HG02642 (cell line): ENCODE measurements at regions not wholly inside any gene's neighbourhood (a gene's known extent, or its start where the extent isn't known, plus 50 kb on each side); places are given as distances from the start of the nearest gene placed in this dataset.

Source experiments
- ATAC-seq: cut with Tn5 transposase; IDR thresholded peaks from one replicate; pipeline ENCODE4 v1.9.1; 2021; ENCODE audit warnings: mild to moderate bottlenecking; ENCODE audit not compliant: unreplicated experiment, poor library complexity

DNA sequence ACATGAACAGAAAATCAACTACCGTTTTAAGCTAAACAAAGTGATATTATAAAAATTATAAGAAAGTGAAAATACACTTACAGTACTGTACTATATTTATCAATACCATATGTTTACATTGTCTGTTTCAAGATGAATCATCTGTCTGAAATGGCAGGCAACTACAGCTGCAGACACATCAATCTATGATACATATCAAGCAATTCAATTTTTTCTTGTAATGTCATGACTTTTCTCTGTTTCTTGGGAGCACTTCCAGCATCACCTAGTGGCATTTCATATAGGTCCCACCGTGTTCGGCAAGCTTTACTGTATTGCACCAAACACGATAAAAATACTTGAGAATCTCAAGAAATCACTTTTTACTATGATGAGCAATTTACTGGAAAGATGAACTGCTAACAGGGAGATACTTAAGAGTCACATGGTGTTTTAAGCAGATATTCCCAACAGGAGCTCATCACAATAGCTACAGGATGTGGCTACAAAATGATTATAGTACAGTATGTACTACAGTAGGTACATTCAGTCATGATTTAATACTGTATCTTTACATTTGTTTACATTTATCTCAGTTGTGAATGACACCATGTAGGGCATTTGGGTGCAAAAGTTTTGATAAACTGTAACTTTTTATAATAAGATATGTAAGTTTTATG lies 207.4 kb downstream of the ADAM29 start:
- no peak for ATAC-seq

DNA sequence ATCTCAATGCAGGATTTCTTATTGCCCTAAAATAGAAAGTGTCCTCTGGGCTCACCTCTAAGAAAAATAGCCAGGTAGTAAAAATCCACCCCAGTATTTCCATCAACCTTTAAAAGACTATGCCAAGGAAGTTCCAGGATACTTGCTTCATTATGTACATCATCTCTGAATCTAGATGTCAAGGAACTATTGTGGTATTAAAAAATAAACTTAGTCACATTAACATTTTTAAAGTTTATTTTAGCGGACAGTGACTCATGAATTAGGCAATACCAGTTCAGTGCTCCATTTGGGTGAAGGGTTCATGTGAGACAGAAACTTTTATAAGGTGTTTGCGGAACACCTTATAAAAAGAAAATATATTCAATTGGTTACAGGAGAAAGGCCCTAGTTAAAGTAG lies 209.2 kb downstream of the ADAM29 start:
- ATAC-seq: no peak

DNA sequence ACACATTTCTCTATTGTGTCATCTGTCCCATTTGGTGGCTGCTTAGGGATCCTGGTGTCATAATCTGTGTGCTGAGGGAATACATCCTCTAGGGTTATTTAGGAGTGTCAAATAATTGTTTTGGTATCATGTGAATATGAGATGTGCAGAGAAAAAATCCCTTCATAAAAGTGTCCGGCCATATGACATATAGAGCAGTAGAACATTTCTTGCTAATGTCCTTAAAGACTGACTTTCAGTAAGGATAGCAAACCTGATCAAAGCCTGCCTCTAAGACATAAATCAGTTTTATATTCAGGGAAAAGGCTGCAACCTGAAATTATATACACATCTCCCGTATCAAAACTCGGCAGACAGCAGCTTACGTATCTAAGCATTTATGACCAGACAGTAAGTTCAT lies 211.6 kb downstream of the ADAM29 start:
- ATAC-seq: no peak

DNA sequence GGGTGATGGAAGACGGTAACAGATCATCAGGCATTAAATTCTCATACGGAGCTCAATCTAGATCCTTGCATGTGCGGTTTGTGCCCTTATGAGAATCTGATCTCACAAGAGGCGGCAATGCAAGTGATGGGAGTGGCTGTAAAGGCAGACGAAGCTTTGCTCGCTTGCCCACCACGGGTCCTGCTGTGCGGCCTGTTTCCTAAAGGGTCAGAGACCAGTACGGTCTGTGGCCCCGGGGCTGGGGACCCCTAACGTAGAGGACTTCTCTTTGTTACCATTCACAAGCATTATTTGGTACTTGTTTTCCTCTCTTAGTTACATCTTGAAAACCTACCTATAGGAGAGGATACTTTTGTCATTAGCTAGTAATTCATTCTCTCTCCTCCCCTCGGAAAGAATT lies 221.0 kb downstream of the ADAM29 start:
- no peak for ATAC-seq

DNA sequence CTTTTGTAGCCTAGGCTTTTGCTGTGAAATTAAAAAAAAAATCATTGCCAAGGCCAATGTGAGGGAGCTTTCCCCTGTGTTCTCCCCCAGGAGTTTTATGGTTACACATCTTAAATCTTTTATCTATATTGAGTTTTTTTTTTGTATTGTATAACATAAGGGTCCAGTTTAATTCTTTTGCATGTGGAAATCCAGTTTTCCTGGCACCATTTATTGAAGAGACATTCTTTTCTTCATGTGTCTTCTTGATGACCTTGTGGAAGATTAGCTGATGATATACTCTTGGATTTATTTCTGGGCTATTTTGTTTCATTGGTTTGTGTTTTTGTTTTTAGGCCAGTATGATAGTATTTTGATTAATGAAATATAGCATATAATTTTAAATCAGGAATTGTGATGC lies 225.0 kb downstream of the ADAM29 start:
- ATAC-seq: no peak

DNA sequence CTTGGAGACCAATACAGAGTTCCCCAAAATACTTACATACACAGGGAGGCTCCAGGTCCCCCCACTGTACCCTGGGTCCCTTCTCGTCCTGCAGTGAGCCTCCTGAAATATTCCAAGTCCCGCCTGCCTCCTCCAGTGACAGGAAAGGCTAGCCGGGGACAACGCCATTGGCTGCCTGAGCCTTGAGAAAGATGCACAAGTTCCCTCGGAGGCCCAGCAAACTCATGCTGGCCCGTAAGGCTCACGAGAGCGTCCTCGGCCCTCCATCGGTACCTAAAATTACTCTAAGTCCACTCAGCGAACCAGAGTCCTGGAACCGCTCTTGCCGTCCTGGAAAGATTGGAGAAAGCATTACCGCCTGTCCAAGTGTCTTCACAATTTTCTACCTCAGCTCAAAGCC lies 228.6 kb downstream of the ADAM29 start:
- ATAC-seq: no peak

DNA sequence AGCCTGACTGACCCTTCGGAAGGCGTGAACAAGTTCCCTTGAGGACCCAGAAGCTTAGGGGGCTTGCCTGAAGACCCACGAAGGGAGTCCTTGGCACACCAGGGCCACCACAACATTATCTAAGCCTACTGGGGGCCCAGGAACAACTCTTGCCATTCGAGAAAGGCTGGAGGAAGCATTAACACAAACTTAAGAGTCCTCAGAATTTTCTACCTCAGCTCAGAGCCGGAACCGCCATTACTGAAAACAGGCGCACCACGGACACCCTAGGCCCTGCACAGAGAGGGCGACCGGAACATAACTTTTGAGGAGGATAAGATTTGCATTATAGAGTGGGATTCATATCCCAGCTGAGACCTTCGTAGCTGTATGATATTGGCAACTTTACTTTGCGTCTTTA lies 229.1 kb downstream of the ADAM29 start:
- no peak for ATAC-seq

DNA sequence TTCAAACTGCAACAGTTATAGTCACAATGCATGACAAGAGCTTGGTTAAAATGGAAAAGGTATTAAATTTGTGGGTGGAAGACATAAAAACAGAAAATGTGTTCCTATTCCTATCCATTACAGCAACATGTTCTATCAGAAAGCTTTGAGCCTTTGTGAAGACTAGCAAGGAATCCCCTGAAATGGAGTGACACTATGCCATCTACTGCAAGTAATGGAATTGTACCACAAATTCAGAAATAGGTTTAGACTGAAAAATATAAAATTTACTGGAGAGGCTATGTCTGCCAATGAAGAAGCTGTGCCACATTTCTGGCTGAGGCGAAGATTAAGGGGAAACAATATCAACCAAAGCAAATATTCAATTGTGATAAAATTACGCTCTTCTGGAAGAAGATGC lies 247.9 kb downstream of the ADAM29 start:
- ATAC-seq: no peak

DNA sequence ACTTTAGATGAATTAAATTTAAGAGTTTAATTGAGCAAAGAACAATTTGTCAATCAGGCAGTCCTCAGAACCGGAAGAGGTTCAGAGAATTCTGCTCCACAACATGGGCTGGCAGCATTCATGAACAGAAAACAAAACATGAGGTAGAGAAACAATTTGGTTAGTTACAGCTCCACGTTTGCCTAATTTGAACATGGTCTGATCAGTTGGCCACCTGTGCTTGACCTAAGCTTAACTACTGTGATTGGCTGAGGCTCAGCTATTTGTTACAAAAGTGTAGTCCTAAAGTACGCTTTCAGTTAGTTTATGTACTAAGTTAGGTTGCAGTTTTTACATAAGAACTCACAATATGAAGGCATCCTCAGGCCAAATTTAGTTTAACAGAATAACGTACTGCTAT lies 258.6 kb downstream of the ADAM29 start:
- ATAC-seq: no peak

DNA sequence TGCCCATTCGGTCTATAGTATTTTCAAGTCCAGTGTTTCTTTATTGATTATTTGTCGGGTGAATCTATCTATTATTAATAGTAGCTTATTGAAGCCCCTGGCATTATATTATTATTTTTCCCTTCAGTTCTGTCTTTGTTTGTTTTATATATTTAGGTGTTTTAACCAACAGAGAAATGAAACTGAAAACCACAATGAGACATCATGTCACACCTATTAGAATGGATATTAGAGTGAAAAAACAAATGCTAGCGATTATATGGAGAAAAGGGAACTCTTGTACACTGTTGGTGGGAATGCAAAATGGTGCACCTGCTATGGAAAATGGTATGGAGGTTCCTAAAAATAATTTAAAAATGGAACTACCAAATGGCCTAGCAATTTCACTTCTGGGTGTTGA lies 272.5 kb downstream of the ADAM29 start:
- no peak for ATAC-seq

DNA sequence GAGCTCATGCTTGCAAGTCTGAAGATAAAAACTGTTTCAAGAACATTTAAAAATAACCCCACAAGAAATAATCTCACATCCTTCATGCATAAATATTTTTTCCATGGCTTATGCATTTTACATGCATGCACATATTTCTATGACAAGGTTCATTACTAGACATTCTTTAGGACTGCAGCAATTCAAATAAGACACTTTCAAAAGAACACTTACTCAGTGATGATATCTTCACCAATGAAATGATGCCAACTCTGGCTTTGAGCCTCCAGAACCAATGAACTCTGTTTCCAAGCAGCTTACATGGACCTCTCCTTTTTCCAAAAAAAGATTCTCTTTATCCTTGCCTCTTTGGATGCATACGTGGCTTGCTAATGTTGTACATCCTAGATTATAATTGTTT lies 279.9 kb downstream of the ADAM29 start:
- ATAC-seq: no peak

DNA sequence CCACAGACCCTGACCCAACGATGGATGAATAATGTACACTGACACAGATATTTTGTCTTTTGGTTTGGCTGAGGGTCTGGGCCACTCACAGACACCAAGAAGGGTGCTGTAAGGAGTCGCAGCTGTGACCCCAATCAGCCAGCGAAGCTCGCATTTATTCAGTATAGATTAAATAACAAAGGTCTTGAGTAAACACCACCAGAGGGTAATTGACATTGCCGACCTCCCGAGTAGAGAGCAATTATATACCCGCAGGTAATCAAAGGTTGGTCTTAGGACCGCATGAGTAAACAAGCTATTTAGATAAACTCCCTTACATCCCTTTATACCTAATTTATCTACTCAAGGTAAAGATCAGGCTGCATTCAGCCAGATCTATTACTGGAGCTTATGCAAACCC lies 297.1 kb downstream of the ADAM29 start:
- no peak for ATAC-seq

DNA sequence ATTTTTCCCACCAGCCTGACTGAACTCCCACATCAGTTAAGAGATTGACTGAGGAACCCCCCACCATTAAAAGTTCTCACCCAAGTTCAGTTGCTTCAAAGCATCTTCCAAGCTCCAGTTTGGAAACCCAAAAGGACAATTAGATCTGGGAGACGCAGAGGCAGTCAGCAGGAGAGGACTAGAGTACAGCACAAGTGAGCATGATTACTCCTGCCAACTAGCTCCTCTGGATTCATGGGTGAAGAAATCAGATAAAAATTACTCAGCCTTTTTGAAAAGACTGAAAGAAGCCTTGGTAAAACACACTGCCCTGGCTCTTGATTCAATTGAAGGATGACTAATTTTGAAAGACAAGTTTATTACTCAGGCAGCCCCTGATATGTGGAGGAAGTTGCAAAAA lies 297.5 kb downstream of the ADAM29 start:
- no peak for ATAC-seq

DNA sequence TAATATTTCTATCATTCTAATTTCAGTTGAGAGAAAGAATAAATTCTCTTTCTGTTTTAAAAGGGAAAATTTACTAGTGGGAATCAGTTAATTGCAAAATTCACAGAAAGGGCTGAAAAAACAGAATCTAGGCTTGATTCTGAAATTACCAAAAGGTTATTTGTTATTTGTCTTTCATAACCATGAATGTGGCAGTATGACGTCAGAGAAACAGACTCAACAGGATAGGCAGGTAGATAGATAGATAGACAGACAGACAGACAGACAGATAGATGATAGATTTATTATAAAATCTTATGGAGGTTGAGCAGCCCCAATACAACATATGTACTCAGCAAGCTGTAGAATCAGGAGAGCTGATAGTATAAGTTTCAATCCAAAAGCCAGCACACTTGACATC lies 311.0 kb downstream of the ADAM29 start:
- no peak for ATAC-seq

DNA sequence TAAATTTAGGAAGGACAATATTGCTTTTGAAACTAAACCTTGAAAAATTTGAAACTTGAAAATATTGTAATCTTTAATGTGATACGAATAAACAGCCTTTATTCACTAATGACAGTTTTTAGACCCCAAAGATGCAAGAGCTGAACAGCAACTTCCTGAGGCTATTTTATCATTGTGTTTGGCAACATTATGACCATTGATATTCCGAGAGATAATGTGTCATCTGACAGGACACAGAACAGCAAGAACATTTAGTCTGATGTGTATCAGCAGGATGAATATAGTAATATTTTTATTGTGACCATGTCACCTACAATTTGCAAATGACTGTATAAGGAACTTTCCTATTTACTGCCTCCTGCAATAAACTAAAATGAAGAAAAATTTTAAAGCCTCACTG lies 316.0 kb downstream of the ADAM29 start:
- ATAC-seq: no peak

DNA sequence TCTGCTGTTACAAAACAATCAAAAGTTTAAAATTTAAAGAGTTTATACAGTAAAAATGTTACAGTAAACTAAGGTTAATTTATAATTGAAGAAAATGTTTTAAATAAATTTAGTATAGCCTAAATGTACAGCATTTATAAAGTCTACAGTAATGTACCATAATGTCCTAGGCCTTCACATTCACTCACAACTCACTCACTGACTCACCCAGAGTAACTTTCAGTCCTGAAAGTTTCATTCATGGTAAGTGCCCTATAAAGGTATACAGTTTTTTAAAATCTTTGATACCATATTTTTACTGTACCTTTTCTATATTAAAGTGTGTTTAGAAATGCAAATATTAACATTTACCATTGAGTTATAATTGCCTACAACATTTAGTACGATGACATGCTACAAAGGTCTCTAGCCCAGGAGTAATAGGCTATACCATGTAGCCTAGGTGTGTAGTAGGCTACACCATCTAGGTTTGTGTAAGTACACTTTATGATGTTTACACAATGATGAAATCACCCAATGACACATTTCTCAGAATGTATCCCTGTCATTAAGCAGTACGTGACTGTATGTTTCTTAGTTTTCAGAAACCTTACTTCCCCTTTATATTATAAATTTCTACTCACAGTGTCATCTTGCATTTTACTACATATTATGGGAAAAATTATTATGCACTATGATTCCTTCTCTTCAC lies 320.8 kb downstream of the ADAM29 start:
- ATAC-seq: no peak

DNA sequence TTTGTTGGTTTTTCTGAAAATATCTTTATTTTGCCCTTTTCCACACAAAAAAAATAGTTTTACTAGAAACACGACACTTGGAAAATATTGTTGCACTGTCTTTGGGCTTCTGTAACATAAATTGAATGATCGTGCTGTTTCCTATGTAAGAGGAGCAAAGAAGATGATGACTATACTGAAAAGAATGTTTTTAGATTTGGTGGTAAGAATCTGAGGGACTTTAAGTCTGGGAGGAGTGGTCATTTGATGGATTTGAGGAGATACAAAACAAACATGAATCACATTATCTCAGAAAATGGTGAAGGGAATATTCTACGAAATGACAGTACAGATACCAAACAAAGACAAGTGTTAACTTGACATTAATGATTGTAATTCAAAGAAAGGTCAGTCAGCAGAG lies 328.8 kb downstream of the ADAM29 start:
- ATAC-seq: no peak

DNA sequence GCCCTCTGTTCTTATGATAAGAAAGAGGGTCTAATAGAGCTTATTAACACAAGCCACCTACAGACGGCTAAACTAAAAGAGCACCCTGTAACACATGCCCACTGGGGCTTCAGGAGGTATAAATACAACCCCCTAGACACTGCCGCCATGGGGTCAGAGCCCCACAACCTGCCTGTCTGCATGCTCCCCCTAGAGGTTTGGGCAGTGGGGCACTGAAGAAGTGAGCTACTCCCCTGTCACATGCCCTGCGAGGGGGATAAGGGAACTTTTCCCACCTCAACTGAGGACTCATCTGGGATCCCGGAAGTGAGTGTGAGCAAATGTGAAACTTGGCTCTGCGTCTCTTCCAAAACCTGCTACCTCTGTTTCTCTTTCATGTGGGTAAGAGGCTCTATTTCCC lies 334.5 kb downstream of the ADAM29 start:
- no peak for ATAC-seq

DNA sequence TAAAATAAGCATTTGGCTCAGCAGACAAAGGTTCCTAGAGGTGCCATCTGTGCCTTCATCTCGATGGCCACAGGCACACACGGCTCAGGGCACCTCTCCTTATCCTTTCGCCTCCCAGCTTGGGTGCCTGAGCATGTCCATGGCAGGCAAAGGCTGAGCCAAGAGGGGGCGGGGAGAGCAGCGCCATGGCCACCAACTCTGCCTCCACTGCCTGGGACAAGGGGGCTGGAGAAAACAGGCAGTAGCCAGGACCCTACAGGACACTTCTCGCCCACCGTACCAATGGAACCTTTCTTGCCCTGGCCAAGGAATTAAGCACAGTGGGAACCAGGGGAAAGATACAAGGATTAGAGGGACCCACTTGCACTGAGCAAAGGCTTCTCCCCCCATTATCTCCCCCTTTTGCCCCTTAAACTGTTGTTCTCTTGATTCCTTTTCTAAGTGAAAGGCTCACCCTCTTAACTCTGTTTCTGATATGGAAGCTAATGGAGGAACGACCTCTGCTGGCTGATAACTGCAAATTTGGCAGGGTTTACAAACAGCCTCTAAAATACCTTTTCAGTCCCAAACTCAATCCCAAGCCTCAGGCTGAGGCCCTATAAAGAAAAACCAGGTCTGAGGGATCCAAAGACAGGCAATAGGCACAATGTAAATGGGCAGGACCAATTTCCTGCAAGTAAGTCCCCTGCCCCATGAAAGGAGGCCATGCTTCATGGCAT lies 335.2 kb downstream of the ADAM29 start:
- no peak for ATAC-seq

DNA sequence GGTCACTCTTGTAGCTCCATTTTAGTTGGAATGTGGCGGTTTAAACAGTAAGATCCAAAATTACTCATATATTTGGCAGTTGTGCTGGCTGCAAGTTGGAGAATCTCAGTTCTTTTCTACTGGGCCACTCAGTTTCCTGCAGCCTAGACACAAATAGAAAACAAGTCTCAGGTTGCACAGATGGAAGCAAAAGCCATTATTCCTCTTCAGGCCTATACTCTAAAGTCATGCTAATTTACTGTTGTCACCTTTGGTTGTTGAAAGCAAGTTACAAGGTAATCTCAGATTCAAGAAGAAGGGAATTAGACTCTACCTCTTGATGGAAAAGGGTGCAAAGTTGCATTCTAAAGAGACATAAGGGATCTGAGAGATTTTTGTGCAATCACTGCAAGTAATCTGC lies 345.4 kb downstream of the ADAM29 start:
- no peak for ATAC-seq

DNA sequence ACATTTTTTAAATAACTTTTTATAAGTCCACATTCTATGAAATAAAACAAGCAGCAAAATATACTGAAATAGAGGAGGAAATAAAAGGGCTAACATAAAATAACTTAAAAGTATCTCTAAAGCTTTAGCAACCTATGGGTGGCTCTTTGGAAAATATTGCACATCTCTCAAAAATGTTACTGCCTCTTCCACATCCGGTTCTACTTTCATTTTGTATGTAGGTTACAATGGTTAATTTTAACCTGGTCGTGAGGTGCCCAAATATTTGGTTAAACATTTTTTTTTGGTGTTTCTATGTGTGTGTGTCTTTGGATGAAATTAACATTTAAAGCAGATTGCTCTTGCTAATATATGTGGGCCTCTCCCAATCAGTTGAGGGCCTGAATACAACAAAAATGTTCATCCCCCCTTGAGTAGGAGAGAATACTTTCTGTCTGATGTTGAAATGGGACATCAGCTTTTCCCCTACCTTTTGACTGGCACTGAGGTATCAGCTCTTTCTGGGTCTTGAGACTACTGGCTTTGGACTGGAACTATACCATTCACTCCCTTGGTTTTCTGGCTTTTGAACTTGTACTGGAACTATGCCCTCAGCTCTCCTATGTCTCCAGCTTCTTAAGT lies 353.0 kb downstream of the ADAM29 start:
- ATAC-seq: no peak
